Osteoblast (primary cell): ENCODE measurements at regions not wholly inside any gene's neighbourhood (a gene's known extent, or its start where the extent isn't known, plus 50 kb on each side); places are given as distances from the start of the nearest gene placed in this dataset.

Source experiments
- DNase-seq: peaks from one replicate; pipeline ENCODE4 v3.0.0; 2011; ENCODE audit warnings: low spot score, mixed read lengths; ENCODE audit not compliant: insufficient read length; ENCODE audit errors: missing footprints
- H2AFZ ChIP-seq: 2 replicates; pipeline ENCODE4 v1.6.0; 2011; ENCODE audit warnings: mild to moderate bottlenecking, low read length
- H3K27ac ChIP-seq: 2 replicates; pipeline ENCODE4 v1.5.1; 2011; ENCODE audit warnings: mild to moderate bottlenecking, low read depth, low read length, moderate library complexity
- H3K27me3 ChIP-seq: 2 replicates; pipeline ENCODE4 v1.6.0; 2012; ENCODE audit warnings: mild to moderate bottlenecking, control low read depth, inconsistent platforms, low read length, moderate library complexity; ENCODE audit not compliant: insufficient read depth
- H3K36me3 ChIP-seq: 2 replicates; pipeline ENCODE4 v1.5.1; 2011; ENCODE audit warnings: mild to moderate bottlenecking, low read length, control low read depth, moderate library complexity; ENCODE audit not compliant: insufficient read depth
- H3K4me1 ChIP-seq: 2 replicates; pipeline ENCODE4 v1.5.1; 2011; ENCODE audit warnings: mild to moderate bottlenecking, low read length, control low read depth, moderate library complexity; ENCODE audit not compliant: insufficient read depth
- H3K4me2 ChIP-seq: 2 replicates; pipeline ENCODE4 v1.6.0; 2011; ENCODE audit warnings: mild to moderate bottlenecking, low read length; ENCODE audit not compliant: insufficient read depth
- H3K4me3 ChIP-seq: fragments of 200-600 bp; sonication (generic); 3 replicates; pipeline ENCODE4 v1.5.1; 2012; ENCODE audit warnings: mild to moderate bottlenecking, low read length, inconsistent platforms; ENCODE audit not compliant: insufficient read depth
- H3K79me2 ChIP-seq: 2 replicates; pipeline ENCODE4 v1.6.0; 2012; ENCODE audit warnings: mild to moderate bottlenecking, low read length, control low read depth, inconsistent platforms; ENCODE audit not compliant: insufficient read depth
- H3K9me3 ChIP-seq: 2 replicates; pipeline ENCODE4 v1.5.1; 2011; ENCODE audit warnings: low read depth, low read length, control low read depth
- H4K20me1 ChIP-seq: 2 replicates; pipeline ENCODE4 v1.6.0; 2012; ENCODE audit warnings: mild to moderate bottlenecking, low read length, control low read depth; ENCODE audit not compliant: insufficient read depth
- CTCF ChIP-seq: IDR thresholded peaks from 2 replicates; pipeline ENCODE4 v1.5.1; 2011; ENCODE audit warnings: mild to moderate bottlenecking, low read depth, low read length, moderate library complexity; ENCODE audit errors: extremely low read depth

DNA sequence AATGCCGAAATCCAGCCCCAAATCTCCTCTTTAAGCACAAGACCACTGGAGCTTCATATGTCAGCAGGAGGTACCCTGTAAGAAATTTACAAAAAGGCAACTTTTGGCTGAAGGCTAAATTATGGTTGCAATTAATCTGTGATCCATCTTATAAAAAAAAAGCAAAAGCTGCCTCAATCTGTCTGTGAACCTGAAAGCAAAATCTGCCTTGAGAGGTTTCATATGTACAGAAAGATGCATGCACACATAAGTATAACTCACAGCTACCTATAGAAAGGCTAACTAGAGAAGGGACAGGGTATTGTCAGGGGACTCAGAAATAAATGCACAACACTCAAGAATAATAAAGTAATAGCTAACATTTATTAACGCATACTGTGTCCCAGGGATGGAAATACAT lies 964.2 kb upstream of the ADGRL2 start:
- H3K4me2 ChIP-seq: no peak overlapping the region
- no peak for TF ChIP-seq CTCF
- no peaks in the 10 kb centered on the region for H3K4me1 ChIP-seq
- no peaks in the 10 kb centered on the region for H4K20me1 ChIP-seq
- H3K4me3 ChIP-seq: no peak overlapping the region
- no peaks in the 10 kb centered on the region for H3K79me2 ChIP-seq
- peaks cover 6% of the 10 kb centered on the region for H3K9me3 ChIP-seq
- no peak for DNase-seq
- no peak overlapping the region for H3K27ac ChIP-seq
- no peaks in the 10 kb centered on the region for H3K27me3 ChIP-seq
- H2AFZ ChIP-seq: no peak overlapping the region
- no peaks in the 10 kb centered on the region for H3K36me3 ChIP-seq

DNA sequence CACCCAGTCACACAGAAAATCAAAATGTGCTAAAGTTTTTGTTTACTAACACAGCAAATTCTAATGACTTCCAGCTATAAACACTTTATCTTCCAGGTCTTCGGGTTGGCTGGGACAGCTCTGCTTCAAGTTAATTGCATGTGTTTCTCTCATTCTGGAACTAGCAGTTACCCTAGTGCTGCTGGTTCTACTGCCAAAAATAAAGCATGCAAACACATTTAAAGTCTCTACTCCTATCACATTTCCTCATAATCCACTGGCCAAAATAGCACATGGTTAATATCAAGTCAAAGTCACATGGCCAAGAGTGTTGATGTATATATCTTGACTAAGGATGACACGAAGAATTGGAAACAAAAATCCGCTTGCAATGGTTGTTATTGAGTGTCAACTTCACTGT lies 973.1 kb upstream of the ADGRL2 start:
- Histone ChIP-seq H2AFZ (no peak overlapping the region), H4K20me1 (no peaks in the 10 kb centered on the region), H3K9me3 (no peaks in the 10 kb centered on the region), H3K27ac (no peak overlapping the region), H3K4me3 (no peak overlapping the region), H3K4me2 (no peak overlapping the region), H3K27me3 (no peaks in the 10 kb centered on the region), H3K36me3 (no peaks in the 10 kb centered on the region), H3K4me1 (no peaks in the 10 kb centered on the region), H3K79me2 (no peaks in the 10 kb centered on the region)
- no peak for TF ChIP-seq CTCF
- DNase-seq: no peak

- Histone ChIP-seq H2AFZ (no peak overlapping the region), H3K4me2 (no peak overlapping the region)
These were observed 975.7 kb upstream of the ADGRL2 start for GRCh38 chr1:80825067-80825466.

GRCh38 chr1:80818211-80818610 lies 982.5 kb upstream of the ADGRL2 start:
- TF ChIP-seq CTCF: no peak
- Histone ChIP-seq H3K4me3 (no peak overlapping the region), H3K4me1 (no peaks in the 10 kb centered on the region), H3K79me2 (no peaks in the 10 kb centered on the region), H3K27ac (no peak overlapping the region), H3K9me3 (no peaks in the 10 kb centered on the region), H3K36me3 (no peaks in the 10 kb centered on the region), H3K27me3 (no peaks in the 10 kb centered on the region), H3K4me2 (no peak overlapping the region), H2AFZ (no peak overlapping the region), H4K20me1 (no peaks in the 10 kb centered on the region)
- DNase-seq: no peak

More at GRCh38 chr1:80825067-80825466, 975.7 kb upstream of the ADGRL2 start:
- Histone ChIP-seq H3K79me2 (no peaks in the 10 kb centered on the region), H3K36me3 (no peaks in the 10 kb centered on the region), H3K4me3 (no peak overlapping the region), H3K4me1 (no peaks in the 10 kb centered on the region), H3K9me3 (no peaks in the 10 kb centered on the region), H4K20me1 (no peaks in the 10 kb centered on the region), H3K27ac (no peak overlapping the region), H3K27me3 (no peaks in the 10 kb centered on the region)
- no peak for DNase-seq
- no peak for TF ChIP-seq CTCF
